HG03060 (cell line): ENCODE measurements at regions not wholly inside any gene's neighbourhood (a gene's known extent, or its start where the extent isn't known, plus 50 kb on each side); places are given as distances from the start of the nearest gene placed in this dataset.
"Not testable (repeated sequence)": the region's sequence is repeated elsewhere in the genome, so short reads cannot be mapped to it uniquely, and the experiment has no call there.

Source experiments
- ATAC-seq: cut with Tn5 transposase; IDR thresholded peaks from one replicate; pipeline ENCODE4 v1.9.1; 2021; ENCODE audit warnings: low read depth, moderate number of reproducible peaks; ENCODE audit not compliant: unreplicated experiment

DNA sequence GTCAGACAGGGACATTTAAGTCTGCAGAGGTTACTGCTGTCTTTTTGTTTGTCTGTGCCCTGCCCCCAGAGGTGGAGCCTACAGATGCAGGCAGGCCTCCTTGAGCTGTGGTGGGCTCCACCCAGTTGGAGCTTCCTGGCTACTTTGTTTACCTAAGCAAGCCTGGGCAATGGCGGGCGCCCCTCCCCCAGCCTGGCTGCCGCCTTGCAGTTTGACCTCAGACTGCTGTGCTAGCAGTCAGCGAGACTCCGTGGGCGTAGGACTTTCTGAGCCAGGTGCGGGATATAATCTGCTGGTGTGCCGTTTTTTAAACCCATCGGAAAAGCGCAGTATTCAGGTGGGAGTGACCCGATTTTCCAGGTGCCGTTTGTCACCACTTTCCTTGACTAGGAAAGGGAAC, 690.4 kb upstream of the CNTN5 start:
- ATAC-seq = not testable (repeated sequence)

GRCh38 chr11:98358551-98358950, 662.2 kb upstream of the CNTN5 start:
- no peak for ATAC-seq

DNA sequence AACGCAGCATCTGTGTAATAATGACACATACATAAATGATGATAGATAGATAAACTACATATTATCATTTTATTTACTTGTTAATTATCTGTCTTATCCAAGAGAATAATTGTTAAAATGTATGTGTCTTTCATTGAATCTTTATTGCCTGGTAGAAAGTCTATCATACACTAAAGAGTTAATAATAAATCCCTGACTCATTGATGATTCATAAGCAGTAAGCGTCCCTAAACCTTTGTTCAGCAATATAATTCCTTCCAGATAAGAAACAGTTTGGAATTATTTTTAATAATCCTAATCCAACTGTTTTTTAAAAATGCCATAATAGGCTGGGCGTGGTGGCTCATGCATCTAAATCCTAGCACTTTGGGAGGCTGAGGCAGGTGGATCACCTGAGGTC, 655.6 kb upstream of the CNTN5 start:
- no peak for ATAC-seq

- ATAC-seq = no peak
Measured at GRCh38 chr11:98365941-98366340, 654.8 kb upstream of the CNTN5 start.

GRCh38 chr11:98390391-98390790, 630.4 kb upstream of the CNTN5 start:
- no peak for ATAC-seq

DNA sequence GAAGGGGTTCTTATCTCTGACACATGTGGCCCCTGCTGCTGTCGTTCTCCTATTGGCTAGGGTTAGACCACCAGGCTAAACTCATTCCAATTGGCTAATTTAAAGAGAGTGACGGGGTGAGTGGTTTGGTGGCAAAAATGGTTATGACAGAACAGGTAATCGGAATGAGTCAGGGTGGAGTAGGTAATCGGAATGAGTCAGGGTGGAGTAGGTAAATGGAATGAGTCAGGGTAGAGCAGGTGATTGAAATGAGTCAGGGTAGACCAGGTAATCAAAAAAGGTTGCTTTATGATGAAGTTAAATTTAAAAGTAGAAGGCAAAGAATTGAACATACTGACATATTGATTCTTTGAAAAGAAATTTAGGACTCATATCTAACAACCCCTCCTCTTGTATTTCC, 626.2 kb upstream of the CNTN5 start:
- ATAC-seq = not testable (repeated sequence)

- no peak for ATAC-seq
Measured at GRCh38 chr11:98398508-98398907, 622.2 kb upstream of the CNTN5 start.

DNA sequence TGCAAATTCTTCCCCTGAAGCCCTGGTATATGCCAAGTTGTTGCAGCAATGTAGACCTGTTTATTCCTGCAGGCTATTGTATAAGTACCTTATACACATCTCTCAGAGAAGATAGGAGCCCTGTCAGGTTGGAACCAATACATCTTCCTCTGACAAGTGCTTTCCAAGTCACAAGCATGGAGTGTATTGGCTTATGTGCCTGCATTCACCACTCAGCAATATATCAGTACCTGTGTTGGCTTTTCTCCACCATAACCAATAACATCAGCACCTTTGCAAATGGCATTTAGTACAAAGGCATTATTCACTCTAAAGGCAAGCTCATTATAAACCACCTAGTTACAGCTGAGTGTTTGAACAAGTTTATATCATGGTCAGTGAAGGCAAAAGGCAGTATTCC, 611.7 kb upstream of the CNTN5 start:
- no peak for ATAC-seq

DNA sequence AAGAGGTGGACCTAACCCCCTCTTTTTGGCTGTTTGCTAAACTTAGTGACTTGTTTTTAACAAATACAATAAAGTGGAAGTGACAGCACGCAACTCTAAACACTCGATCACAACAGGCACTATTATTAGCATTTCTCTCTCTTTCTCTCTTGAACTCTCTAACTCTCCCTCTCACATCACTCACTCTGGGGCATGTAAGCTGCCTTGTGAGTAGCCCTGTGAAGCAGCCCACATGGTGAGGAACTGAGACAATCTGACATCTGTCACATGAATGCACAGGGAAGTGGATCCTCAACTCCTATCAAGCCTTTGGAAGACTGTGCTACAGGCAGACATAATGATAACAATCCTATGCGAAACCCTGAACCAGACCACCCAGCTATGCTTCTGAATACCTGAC, 609.0 kb upstream of the CNTN5 start:
- no peak for ATAC-seq

DNA sequence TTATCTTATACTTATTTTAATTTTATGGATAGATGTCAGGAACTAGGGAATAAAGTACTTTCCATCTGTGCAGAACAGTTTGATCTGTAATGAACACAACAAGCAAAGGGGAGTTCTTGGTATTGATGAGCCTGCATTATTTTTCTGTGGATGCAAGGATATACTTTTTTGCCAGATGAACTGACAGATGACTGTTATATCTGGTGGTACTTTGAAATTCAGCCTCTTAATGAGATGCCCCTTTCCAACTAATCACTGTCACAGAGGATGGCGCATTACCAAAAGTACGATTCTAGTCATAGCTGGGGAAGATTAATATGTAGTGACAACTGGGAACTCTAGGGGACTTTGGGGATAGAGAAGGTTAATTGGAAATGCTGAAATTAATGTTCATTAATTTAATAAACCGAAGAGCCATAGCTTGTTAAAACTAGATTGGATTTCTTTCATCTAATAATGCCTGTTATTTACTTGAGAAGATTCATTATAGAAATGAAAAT, 603.4 kb upstream of the CNTN5 start:
- ATAC-seq = no peak

- no peak for ATAC-seq
Measured at GRCh38 chr11:98423933-98424332, 596.8 kb upstream of the CNTN5 start.

- not testable (repeated sequence) for ATAC-seq
Measured at GRCh38 chr11:98424773-98425172, 596.0 kb upstream of the CNTN5 start.

DNA sequence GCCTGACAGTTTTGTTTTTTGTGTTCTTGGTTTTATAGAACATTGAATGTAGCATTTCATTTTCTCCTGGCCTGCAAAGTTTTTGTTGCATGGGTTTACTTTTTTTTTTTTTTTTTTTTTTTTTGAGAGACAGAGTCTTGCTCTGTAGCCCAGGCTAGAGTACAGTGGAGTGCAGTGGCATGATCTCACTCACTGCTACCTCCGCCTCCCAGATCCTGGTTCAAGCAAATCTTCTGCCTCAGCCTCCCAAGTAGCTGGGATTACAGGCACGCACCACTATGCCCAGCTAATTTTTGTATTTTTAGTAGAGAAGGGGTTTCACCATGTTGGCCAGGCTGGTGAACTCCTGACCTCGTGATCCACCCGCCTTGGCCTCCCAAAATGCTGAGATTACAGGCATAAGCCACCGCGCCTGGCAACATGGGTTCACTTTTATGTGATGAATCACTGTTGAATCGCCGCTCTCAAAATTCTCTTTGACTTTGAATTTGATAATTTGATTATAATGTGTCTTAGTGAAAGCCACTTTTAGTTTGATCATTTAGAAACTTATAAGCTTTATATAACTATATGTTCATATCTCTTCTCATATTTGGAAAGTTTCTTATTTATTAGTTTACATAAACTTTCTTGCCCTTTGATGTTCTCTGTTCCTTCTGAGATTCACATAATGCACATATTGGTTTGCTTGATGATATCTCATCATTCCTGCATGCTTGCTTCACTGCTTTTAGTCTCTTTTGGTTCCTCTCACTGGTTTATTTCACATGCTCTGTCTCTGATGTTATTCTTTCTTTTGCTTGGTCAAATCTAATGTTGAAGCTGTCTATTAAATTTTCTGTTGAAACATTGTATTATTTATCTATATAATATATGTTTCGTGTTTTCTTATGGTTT, 589.0 kb upstream of the CNTN5 start:
- no peak for ATAC-seq

DNA sequence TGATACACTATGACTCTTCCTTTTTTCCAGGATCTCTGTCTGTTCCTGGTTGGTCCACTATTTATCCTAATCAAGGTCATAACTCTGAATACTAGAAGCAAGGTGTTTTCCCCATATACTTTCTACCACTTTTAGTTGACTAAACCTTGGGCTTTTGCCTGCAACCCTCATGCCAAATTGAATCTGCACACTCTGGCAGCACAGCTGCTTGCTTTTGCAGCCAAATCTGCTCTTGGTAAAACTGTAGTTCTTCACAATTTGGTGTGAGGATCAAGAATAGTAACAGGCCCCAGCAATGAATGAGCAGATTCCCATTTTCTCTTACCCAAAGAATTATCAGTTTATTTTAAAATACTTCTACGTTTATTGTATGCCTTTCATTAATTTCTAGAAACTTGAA, 586.5 kb upstream of the CNTN5 start:
- no peak for ATAC-seq

GRCh38 chr11:98453378-98453777, 567.4 kb upstream of the CNTN5 start:
- no peak for ATAC-seq

DNA sequence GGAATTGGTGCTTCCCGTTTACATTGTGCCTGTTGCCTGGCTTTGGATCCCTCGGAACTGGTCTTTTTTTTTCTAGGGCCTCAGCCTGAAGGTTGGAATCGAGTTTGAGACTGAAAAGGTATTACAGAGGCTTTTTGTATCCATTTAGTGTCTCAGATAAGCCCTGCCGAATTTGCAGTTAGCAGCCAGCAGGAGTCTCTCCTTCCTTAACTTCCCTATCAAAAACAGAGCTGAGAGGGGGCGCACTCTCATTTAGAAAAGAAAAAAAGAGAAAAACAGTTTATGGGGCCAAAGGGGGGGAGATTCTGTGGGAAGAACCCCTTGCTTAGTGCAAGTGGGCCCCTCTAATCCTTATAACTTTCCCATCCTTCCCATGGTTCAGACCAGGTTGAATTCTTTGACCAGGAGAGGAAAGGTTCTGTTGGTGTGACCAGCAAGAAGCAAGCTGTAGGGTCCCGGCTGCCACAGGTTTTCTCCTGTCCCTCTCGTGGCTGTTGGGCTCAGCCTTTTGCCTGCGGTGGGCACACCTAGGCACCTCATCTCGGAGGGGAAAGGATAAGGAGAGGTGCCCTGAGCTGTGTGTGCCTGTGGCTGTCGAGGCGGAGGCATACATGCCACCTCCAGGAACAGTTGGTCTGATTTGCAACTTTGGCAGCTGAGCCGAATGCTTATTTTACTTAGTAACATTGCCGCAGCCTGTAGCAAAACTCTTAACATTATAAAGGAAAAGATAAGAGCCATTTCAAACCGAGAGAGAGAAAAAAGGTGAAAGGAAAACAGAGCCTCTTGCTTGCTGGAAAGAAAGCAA, 565.0 kb upstream of the CNTN5 start:
- no peak for ATAC-seq

DNA sequence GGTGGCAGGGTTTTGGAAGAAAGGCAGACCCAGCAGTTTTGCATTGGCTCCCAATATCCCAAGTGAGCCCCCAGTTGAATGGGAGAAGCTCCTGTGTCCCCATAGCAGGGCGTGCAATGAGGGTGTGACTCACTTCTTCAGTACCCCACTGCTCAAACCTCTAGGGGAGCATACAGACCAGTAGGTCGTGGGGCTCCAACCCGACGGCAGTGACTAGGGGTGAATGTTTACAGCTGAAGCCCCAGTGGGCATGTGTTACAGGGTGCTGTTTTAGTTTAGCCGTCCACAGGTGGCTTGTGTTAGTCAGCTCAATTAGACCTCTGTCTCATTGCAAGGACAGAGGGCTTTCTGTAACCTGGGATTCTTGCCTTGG, 564.5 kb upstream of the CNTN5 start:
- ATAC-seq = no peak

DNA sequence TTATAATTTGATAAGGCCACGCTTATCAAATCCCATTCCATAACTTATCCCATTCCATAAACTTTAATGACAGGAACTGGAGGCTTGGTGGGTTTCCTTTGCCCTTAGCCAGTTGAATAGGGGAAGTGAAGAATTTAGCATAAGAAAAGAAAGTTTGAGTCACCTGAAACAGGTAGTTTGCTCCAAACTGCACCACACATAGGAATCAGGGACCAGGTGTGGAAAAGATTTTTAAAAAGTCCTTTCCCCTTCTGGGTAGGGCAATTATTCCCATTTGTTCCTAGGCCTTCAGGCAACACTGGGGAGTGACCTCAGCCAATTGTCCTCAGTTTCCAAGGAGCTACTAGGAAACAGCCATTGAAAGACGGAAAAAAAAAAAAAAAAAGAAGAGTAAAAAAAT, 525.7 kb upstream of the CNTN5 start:
- ATAC-seq = no peak

GRCh38 chr11:98495601-98496000, 525.1 kb upstream of the CNTN5 start:
- no peak for ATAC-seq

DNA sequence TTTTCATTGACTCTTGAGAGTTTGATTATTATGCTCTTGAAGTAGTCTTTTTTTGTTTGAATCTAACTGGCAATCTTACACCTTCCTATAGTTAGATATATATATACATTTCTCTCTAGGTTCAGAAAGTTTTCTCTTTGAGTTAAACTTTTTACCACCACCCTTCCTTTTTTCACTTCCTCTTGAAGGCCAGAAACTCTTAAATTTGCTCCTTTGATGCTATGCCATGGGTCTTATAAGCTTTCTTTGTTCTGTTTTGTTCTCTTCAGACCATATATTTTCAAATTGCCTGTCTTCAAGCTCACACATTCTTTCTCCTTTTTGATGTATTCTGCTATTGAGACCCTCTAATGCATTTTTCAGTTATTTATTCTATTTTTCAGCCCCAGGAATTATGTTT, 513.5 kb upstream of the CNTN5 start:
- no peak for ATAC-seq

DNA sequence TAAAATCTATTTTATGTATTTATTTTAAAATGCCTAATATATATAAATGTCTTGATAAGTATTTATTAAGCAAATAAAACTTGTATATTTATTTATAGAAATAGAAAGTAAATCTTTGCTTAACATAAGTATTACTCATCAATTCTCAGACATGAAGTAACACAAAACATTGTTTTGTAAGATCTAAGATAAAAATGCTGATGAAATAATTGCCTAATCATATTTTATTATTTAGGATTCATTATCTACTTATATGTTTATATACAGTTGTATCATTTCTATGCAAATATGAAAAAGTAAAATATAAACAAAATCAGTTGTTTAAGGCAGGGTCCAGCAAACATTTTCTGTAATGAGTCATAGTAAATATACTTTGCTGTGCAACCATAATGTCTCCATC, 507.8 kb upstream of the CNTN5 start:
- ATAC-seq = no peak

DNA sequence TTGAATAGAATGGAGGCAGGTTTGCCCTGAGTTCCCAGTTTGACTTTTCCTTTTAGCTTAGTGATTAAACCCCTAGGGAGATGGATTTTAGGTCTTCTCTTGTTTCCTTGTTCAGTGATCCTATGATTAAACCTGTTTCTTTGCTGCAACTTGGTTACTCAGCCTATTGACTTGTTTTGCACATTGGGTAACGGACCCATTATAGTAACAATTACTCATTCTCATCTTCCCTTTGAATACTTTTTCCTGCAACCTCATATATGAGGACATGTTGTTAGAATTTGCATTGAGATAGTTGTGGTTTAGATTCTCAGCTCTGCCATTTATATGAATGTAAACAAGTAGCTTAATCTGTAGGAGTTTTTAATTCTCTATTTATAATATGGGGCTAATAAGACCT, 489.2 kb upstream of the CNTN5 start:
- ATAC-seq = no peak
